Spinal cord (tissue), 9 donors: ENCODE measurements at regions not wholly inside any gene's neighbourhood (a gene's known extent, or its start where the extent isn't known, plus 50 kb on each side); places are given as distances from the start of the nearest gene placed in this dataset.
"Not testable (repeated sequence)": the region's sequence is repeated elsewhere in the genome, so short reads cannot be mapped to it uniquely, and the experiment has no call there.

Experiments
- DNase-seq, 6 donors: peaks; one replicate each; pipeline versions ENCODE4 v3.0.0 to v3.0.0-alpha.2; 2013 to 2015; ENCODE audit warnings: low spot score in 6 of 6, low read depth in 4 of 6
- H3K27ac ChIP-seq: one replicate; pipeline ENCODE4 v1.5.1; 2013; ENCODE audit warnings: low read depth, low read length, control low read depth
- H3K27me3 ChIP-seq: one replicate; pipeline ENCODE4 v1.6.1; 2013; ENCODE audit warnings: low read length; ENCODE audit not compliant: control insufficient read depth, insufficient read depth
- H3K36me3 ChIP-seq: one replicate; pipeline ENCODE4 v1.6.1; 2013; ENCODE audit warnings: low read length; ENCODE audit not compliant: control insufficient read depth, insufficient read depth
- H3K4me1 ChIP-seq: one replicate; pipeline ENCODE4 v1.6.1; 2013; ENCODE audit warnings: low read length; ENCODE audit not compliant: control insufficient read depth, insufficient read depth
- H3K4me3 ChIP-seq: one replicate; pipeline ENCODE4 v1.5.1; 2013; ENCODE audit warnings: low read depth, low read length, control low read depth
- H3K9me3 ChIP-seq: one replicate; pipeline ENCODE4 v1.6.1; 2013; ENCODE audit warnings: low read length; ENCODE audit not compliant: control insufficient read depth, insufficient read depth
- WGBS: methylation state at CpG from one replicate; pipeline ENCODE4 v1.1.5; 2013; ENCODE audit warnings: missing lambda C conversion rate; ENCODE audit not compliant: insufficient coverage; 5-methylcytosine and 5-hydroxymethylcytosine counted together
- donor health status: healthy.

- H3K36me3 ChIP-seq, result no peaks in the 10 kb centered on the region
- H3K27me3 ChIP-seq, result no peaks in the 10 kb centered on the region
- H3K4me1 ChIP-seq, result peaks cover 2% of the 10 kb centered on the region
- 73% methylated on average over 10 of the region's 13 CpGs for WGBS
- peak in 1 of 6 donors; percentile 51 for DNase-seq
- no peak overlapping the region for H3K4me3 ChIP-seq
- peaks cover 6% of the 10 kb centered on the region for H3K9me3 ChIP-seq
- no peak overlapping the region for H3K27ac ChIP-seq
Observed at GRCh38 chr13:111584870-111585269, 264.4 kb downstream of the TEX29 start.

GRCh38 chr13:111586291-111586690 is 265.8 kb downstream of the TEX29 start:
- Histone ChIP-seq H3K27me3 (no peaks in the 10 kb centered on the region), H3K36me3 (no peaks in the 10 kb centered on the region), H3K27ac (no peak overlapping the region), H3K4me1 (peaks cover 2% of the 10 kb centered on the region), H3K4me3 (no peak overlapping the region), H3K9me3 (no peaks in the 10 kb centered on the region)
- no peak for DNase-seq
- WGBS, result 87% methylated on average over 27 of the region's 27 CpGs

GRCh38 chr13:111587249-111587648 is 266.8 kb downstream of the TEX29 start:
- DNase-seq, result no peak
- 92% methylated on average over 10 of the region's 14 CpGs for WGBS
- Histone ChIP-seq H3K27me3 (no peaks in the 10 kb centered on the region), H3K27ac (no peak overlapping the region), H3K4me1 (peaks cover 2% of the 10 kb centered on the region), H3K9me3 (no peaks in the 10 kb centered on the region), H3K36me3 (no peaks in the 10 kb centered on the region), H3K4me3 (no peak overlapping the region)

GRCh38 chr13:111589321-111589720 is 268.9 kb downstream of the TEX29 start:
- Histone ChIP-seq H3K27ac (no peak overlapping the region), H3K9me3 (no peaks in the 10 kb centered on the region), H3K36me3 (no peaks in the 10 kb centered on the region), H3K4me1 (no peaks in the 10 kb centered on the region), H3K27me3 (no peaks in the 10 kb centered on the region), H3K4me3 (no peak overlapping the region)
- DNase-seq, result no peak
- 65% methylated on average over 3 of the region's 4 CpGs for WGBS

GRCh38 chr13:111589992-111590391 is 269.6 kb downstream of the TEX29 start:
- Histone ChIP-seq H3K4me3 (no peak overlapping the region), H3K27ac (no peak overlapping the region), H3K4me1 (no peaks in the 10 kb centered on the region), H3K36me3 (no peaks in the 10 kb centered on the region), H3K27me3 (no peaks in the 10 kb centered on the region), H3K9me3 (no peaks in the 10 kb centered on the region)
- DNase-seq, result no peak
- 95% methylated on average over 7 of the region's 7 CpGs for WGBS

- Histone ChIP-seq H3K9me3 (no peaks in the 10 kb centered on the region), H3K36me3 (no peaks in the 10 kb centered on the region), H3K27me3 (no peaks in the 10 kb centered on the region), H3K27ac (no peak overlapping the region), H3K4me1 (no peaks in the 10 kb centered on the region), H3K4me3 (no peak overlapping the region)
- DNase-seq, result no peak
- 92% methylated on average over 14 of the region's 14 CpGs for WGBS
Observed at GRCh38 chr13:111590796-111591195, 270.4 kb downstream of the TEX29 start.

GRCh38 chr13:111593490-111593889 is 273.0 kb downstream of the TEX29 start:
- not testable (repeated sequence) for H3K4me1 ChIP-seq, H3K9me3 ChIP-seq, H3K27me3 ChIP-seq, H3K36me3 ChIP-seq, H3K27ac ChIP-seq, H3K4me3 ChIP-seq, DNase-seq
- WGBS, result no CpG with 5 or more reads among the region's 4 CpGs

- no peaks in the 10 kb centered on the region for H3K27me3 ChIP-seq
- no peak for DNase-seq
- H3K4me1 ChIP-seq, result peaks cover 4% of the 10 kb centered on the region
- WGBS, result 91% methylated on average over 8 of the region's 10 CpGs
- H3K4me3 ChIP-seq, result no peak overlapping the region
- H3K27ac ChIP-seq, result no peak overlapping the region
- no peaks in the 10 kb centered on the region for H3K36me3 ChIP-seq
- no peaks in the 10 kb centered on the region for H3K9me3 ChIP-seq
Observed at GRCh38 chr13:111594606-111595005, 274.2 kb downstream of the TEX29 start.

- H3K4me3 ChIP-seq, result no peak overlapping the region
- WGBS, result 100% methylated on average over 3 of the region's 3 CpGs
Observed at GRCh38 chr13:111595276-111595675, 274.8 kb downstream of the TEX29 start.

GRCh38 chr13:111595791-111596190 is 275.3 kb downstream of the TEX29 start:
- Histone ChIP-seq H3K36me3 (no peaks in the 10 kb centered on the region), H3K27me3 (no peaks in the 10 kb centered on the region), H3K9me3 (no peaks in the 10 kb centered on the region), H3K4me1 (peaks cover 4% of the 10 kb centered on the region), H3K4me3 (no peak overlapping the region), H3K27ac (no peak overlapping the region)
- 97% methylated on average over 11 of the region's 11 CpGs for WGBS
- no peak for DNase-seq

More at GRCh38 chr13:111595276-111595675, 274.8 kb downstream of the TEX29 start:
- Histone ChIP-seq H3K4me1 (peaks cover 4% of the 10 kb centered on the region), H3K27ac (no peak overlapping the region), H3K9me3 (no peaks in the 10 kb centered on the region), H3K27me3 (no peaks in the 10 kb centered on the region), H3K36me3 (no peaks in the 10 kb centered on the region)
- no peak for DNase-seq
